ENCODE measurements at regions not wholly inside any gene's neighbourhood (a gene's known extent, or its start where the extent isn't known, plus 50 kb on each side); places are given as distances from the start of the nearest gene placed in this dataset.

GRCh38 chr4:151967074-151967473 lies 206.3 kb upstream of the GATB start:
- H3K9me3 ChIP-seq (ENCODE audit: control insufficient read depth in 5 of 5, low read length in 5 of 5), result no peaks in the 10 kb centered on the region
- H3K9ac ChIP-seq (ENCODE audit: low read length in 5 of 5), result no peak overlapping the region
- no peaks in the 10 kb centered on the region for H3K36me3 ChIP-seq (ENCODE audit: control insufficient read depth in 5 of 5, insufficient read depth in 5 of 5, low read length in 5 of 5)
- H3K27me3 ChIP-seq (ENCODE audit: control insufficient read depth in 5 of 5, insufficient read depth in 4 of 5, low read length in 5 of 5), result no peaks in the 10 kb centered on the region
- no peak overlapping the region for H3K4me3 ChIP-seq (ENCODE audit: low read depth in 1 of 5, low read length in 5 of 5)
- peaks cover 0 to 4% (median 0%) of the 10 kb centered on the region in 5 donors for H3K4me1 ChIP-seq (ENCODE audit: control insufficient read depth in 5 of 5, insufficient read depth in 5 of 5, low read length in 5 of 5)
- no peak overlapping the region for H3K27ac ChIP-seq (ENCODE audit: low read depth, low read length)

GRCh38 chr4:151962138-151962823 lies 201.5 kb upstream of the GATB start:
- Histone ChIP-seq H3K9me3 (ENCODE audit: control insufficient read depth in 5 of 5, low read length in 5 of 5) (no peaks in the 10 kb centered on the region), H3K4me1 (ENCODE audit: control insufficient read depth in 5 of 5, insufficient read depth in 5 of 5, low read length in 5 of 5) (peaks cover 0 to 4% (median 0%) of the 10 kb centered on the region in 5 donors), H3K9ac (ENCODE audit: low read length in 5 of 5) (no peak overlapping the region), H3K4me3 (ENCODE audit: low read depth in 1 of 5, low read length in 5 of 5) (no peak overlapping the region), H3K36me3 (ENCODE audit: control insufficient read depth in 5 of 5, insufficient read depth in 5 of 5, low read length in 5 of 5) (no peaks in the 10 kb centered on the region), H3K27ac (ENCODE audit: low read depth, low read length) (no peak overlapping the region), H3K27me3 (ENCODE audit: control insufficient read depth in 5 of 5, insufficient read depth in 4 of 5, low read length in 5 of 5) (peaks cover 0 to under 1% (median 0%) of the 10 kb centered on the region in 5 donors)

- Histone ChIP-seq H3K9ac (ENCODE audit: low read length in 5 of 5) (no peak overlapping the region), H3K36me3 (ENCODE audit: control insufficient read depth in 5 of 5, insufficient read depth in 5 of 5, low read length in 5 of 5) (no peaks in the 10 kb centered on the region), H3K27ac (ENCODE audit: low read depth, low read length) (no peak overlapping the region), H3K4me1 (ENCODE audit: control insufficient read depth in 5 of 5, insufficient read depth in 5 of 5, low read length in 5 of 5) (peaks cover 0 to 4% (median 0%) of the 10 kb centered on the region in 5 donors), H3K27me3 (ENCODE audit: control insufficient read depth in 5 of 5, insufficient read depth in 4 of 5, low read length in 5 of 5) (peaks cover 0 to 3% (median 0%) of the 10 kb centered on the region in 5 donors), H3K4me3 (ENCODE audit: low read depth in 1 of 5, low read length in 5 of 5) (no peak overlapping the region), H3K9me3 (ENCODE audit: control insufficient read depth in 5 of 5, low read length in 5 of 5) (no peaks in the 10 kb centered on the region)
Observed at GRCh38 chr4:151961456-151961855, 200.6 kb upstream of the GATB start.

- no peaks in the 10 kb centered on the region for H3K9me3 ChIP-seq (ENCODE audit: control insufficient read depth in 5 of 5, low read length in 5 of 5)
- H3K4me1 ChIP-seq (ENCODE audit: control insufficient read depth in 5 of 5, insufficient read depth in 5 of 5, low read length in 5 of 5), result peaks cover 0 to 4% (median 0%) of the 10 kb centered on the region in 5 donors
- no peak overlapping the region for H3K27ac ChIP-seq (ENCODE audit: low read depth, low read length)
- H3K4me3 ChIP-seq (ENCODE audit: low read depth in 1 of 5, low read length in 5 of 5), result no peak overlapping the region
- no peaks in the 10 kb centered on the region for H3K36me3 ChIP-seq (ENCODE audit: control insufficient read depth in 5 of 5, insufficient read depth in 5 of 5, low read length in 5 of 5)
- peaks cover 0 to 3% (median 0%) of the 10 kb centered on the region in 5 donors for H3K27me3 ChIP-seq (ENCODE audit: control insufficient read depth in 5 of 5, insufficient read depth in 4 of 5, low read length in 5 of 5)
- H3K9ac ChIP-seq (ENCODE audit: low read length in 5 of 5), result no peak overlapping the region
Observed at GRCh38 chr4:151960449-151961230, 199.8 kb upstream of the GATB start.

GRCh38 chr4:151957153-151957552 lies 196.3 kb upstream of the GATB start:
- no peaks in the 10 kb centered on the region for H3K9me3 ChIP-seq (ENCODE audit: control insufficient read depth in 5 of 5, low read length in 5 of 5)
- H3K27ac ChIP-seq (ENCODE audit: low read depth, low read length), result no peak overlapping the region
- no peak overlapping the region for H3K9ac ChIP-seq (ENCODE audit: low read length in 5 of 5)
- H3K4me1 ChIP-seq (ENCODE audit: control insufficient read depth in 5 of 5, insufficient read depth in 5 of 5, low read length in 5 of 5), result peaks cover 0 to under 1% (median 0%) of the 10 kb centered on the region in 5 donors
- H3K27me3 ChIP-seq (ENCODE audit: control insufficient read depth in 5 of 5, insufficient read depth in 4 of 5, low read length in 5 of 5), result peaks cover 0 to 3% (median 2%) of the 10 kb centered on the region in 5 donors
- no peak overlapping the region for H3K4me3 ChIP-seq (ENCODE audit: low read depth in 1 of 5, low read length in 5 of 5)
- no peaks in the 10 kb centered on the region for H3K36me3 ChIP-seq (ENCODE audit: control insufficient read depth in 5 of 5, insufficient read depth in 5 of 5, low read length in 5 of 5)

GRCh38 chr4:151955721-151956380 lies 195.0 kb upstream of the GATB start:
- Histone ChIP-seq H3K4me1 (ENCODE audit: control insufficient read depth in 5 of 5, insufficient read depth in 5 of 5, low read length in 5 of 5) (no peaks in the 10 kb centered on the region), H3K9me3 (ENCODE audit: control insufficient read depth in 5 of 5, low read length in 5 of 5) (no peaks in the 10 kb centered on the region), H3K27me3 (ENCODE audit: control insufficient read depth in 5 of 5, insufficient read depth in 4 of 5, low read length in 5 of 5) (peaks cover 0 to 3% (median 2%) of the 10 kb centered on the region in 5 donors), H3K9ac (ENCODE audit: low read length in 5 of 5) (no peak overlapping the region), H3K36me3 (ENCODE audit: control insufficient read depth in 5 of 5, insufficient read depth in 5 of 5, low read length in 5 of 5) (no peaks in the 10 kb centered on the region), H3K27ac (ENCODE audit: low read depth, low read length) (no peak overlapping the region), H3K4me3 (ENCODE audit: low read depth in 1 of 5, low read length in 5 of 5) (no peak overlapping the region)

GRCh38 chr4:151953795-151954372 lies 193.1 kb upstream of the GATB start:
- no peak overlapping the region for H3K9ac ChIP-seq (ENCODE audit: low read length in 5 of 5)
- peaks cover 0 to 3% (median 2%) of the 10 kb centered on the region in 5 donors for H3K27me3 ChIP-seq (ENCODE audit: control insufficient read depth in 5 of 5, insufficient read depth in 4 of 5, low read length in 5 of 5)
- H3K27ac ChIP-seq (ENCODE audit: low read depth, low read length), result no peak overlapping the region
- no peaks in the 10 kb centered on the region for H3K4me1 ChIP-seq (ENCODE audit: control insufficient read depth in 5 of 5, insufficient read depth in 5 of 5, low read length in 5 of 5)
- no peaks in the 10 kb centered on the region for H3K36me3 ChIP-seq (ENCODE audit: control insufficient read depth in 5 of 5, insufficient read depth in 5 of 5, low read length in 5 of 5)
- H3K9me3 ChIP-seq (ENCODE audit: control insufficient read depth in 5 of 5, low read length in 5 of 5), result no peaks in the 10 kb centered on the region
- H3K4me3 ChIP-seq (ENCODE audit: low read depth in 1 of 5, low read length in 5 of 5), result no peak overlapping the region

GRCh38 chr4:151953312-151953711 lies 192.5 kb upstream of the GATB start:
- no peaks in the 10 kb centered on the region for H3K9me3 ChIP-seq (ENCODE audit: control insufficient read depth in 5 of 5, low read length in 5 of 5)
- H3K36me3 ChIP-seq (ENCODE audit: control insufficient read depth in 5 of 5, insufficient read depth in 5 of 5, low read length in 5 of 5), result no peaks in the 10 kb centered on the region
- H3K9ac ChIP-seq (ENCODE audit: low read length in 5 of 5), result no peak overlapping the region
- no peak overlapping the region for H3K27ac ChIP-seq (ENCODE audit: low read depth, low read length)
- H3K4me3 ChIP-seq (ENCODE audit: low read depth in 1 of 5, low read length in 5 of 5), result no peak overlapping the region
- H3K27me3 ChIP-seq (ENCODE audit: control insufficient read depth in 5 of 5, insufficient read depth in 4 of 5, low read length in 5 of 5), result peaks cover 0 to 3% (median 2%) of the 10 kb centered on the region in 5 donors
- H3K4me1 ChIP-seq (ENCODE audit: control insufficient read depth in 5 of 5, insufficient read depth in 5 of 5, low read length in 5 of 5), result no peaks in the 10 kb centered on the region

GRCh38 chr4:151952711-151953254 lies 192.0 kb upstream of the GATB start:
- Histone ChIP-seq H3K4me1 (ENCODE audit: control insufficient read depth in 5 of 5, insufficient read depth in 5 of 5, low read length in 5 of 5) (no peaks in the 10 kb centered on the region), H3K27ac (ENCODE audit: low read depth, low read length) (no peak overlapping the region), H3K27me3 (ENCODE audit: control insufficient read depth in 5 of 5, insufficient read depth in 4 of 5, low read length in 5 of 5) (peaks cover 0 to 3% (median 2%) of the 10 kb centered on the region in 5 donors), H3K9ac (ENCODE audit: low read length in 5 of 5) (no peak overlapping the region), H3K36me3 (ENCODE audit: control insufficient read depth in 5 of 5, insufficient read depth in 5 of 5, low read length in 5 of 5) (no peaks in the 10 kb centered on the region), H3K9me3 (ENCODE audit: control insufficient read depth in 5 of 5, low read length in 5 of 5) (peaks cover 0 to 2% (median 0%) of the 10 kb centered on the region in 5 donors), H3K4me3 (ENCODE audit: low read depth in 1 of 5, low read length in 5 of 5) (no peak overlapping the region)

All from subcutaneous abdominal adipose tissue (tissue), 5 donors.